ENCODE measurements at regions not wholly inside any gene's neighbourhood (a gene's known extent, or its start where the extent isn't known, plus 50 kb on each side); places are given as distances from the start of the nearest gene placed in this dataset.

DNA sequence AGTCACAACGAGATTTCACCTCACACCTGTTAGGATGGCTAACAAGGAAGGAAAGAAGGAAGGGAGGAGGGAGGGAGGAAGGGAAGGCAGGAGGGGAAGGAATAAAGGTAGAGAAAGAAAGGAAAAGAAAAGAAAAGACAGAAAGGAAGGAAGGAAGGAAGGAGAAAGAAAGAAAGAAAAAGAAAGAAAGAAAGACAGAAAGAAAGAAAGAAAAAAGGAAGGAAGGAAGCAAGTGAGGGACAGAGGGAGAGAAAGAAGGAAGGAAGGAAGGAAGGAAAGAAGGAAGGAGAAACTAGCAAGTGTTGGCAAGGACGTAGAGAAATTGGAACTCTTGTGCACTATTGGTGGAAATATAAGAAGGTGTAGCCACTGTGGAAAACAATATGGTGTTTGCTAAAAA is 52.2 kb downstream of the CCDC185 start:
- H3K27ac ChIP-seq, result no peak overlapping the region
- TF ChIP-seq, protein P1, sequence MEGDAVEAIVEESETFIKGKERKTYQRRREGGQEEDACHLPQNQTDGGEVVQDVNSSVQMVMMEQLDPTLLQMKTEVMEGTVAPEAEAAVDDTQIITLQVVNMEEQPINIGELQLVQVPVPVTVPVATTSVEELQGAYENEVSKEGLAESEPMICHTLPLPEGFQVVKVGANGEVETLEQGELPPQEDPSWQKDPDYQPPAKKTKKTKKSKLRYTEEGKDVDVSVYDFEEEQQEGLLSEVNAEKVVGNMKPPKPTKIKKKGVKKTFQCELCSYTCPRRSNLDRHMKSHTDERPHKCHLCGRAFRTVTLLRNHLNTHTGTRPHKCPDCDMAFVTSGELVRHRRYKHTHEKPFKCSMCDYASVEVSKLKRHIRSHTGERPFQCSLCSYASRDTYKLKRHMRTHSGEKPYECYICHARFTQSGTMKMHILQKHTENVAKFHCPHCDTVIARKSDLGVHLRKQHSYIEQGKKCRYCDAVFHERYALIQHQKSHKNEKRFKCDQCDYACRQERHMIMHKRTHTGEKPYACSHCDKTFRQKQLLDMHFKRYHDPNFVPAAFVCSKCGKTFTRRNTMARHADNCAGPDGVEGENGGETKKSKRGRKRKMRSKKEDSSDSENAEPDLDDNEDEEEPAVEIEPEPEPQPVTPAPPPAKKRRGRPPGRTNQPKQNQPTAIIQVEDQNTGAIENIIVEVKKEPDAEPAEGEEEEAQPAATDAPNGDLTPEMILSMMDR (IDR thresholded peaks at IDR 0.05; ENCODE audit: low read depth, low read length), result no peak
- no peak overlapping the region for H3K4me3 ChIP-seq (ENCODE audit: low read depth, low read length)
- no peaks in the 10 kb centered on the region for H3K36me3 ChIP-seq
- no peaks in the 10 kb centered on the region for H3K9me3 ChIP-seq (ENCODE audit: severe bottlenecking)
- H3K27me3 ChIP-seq (ENCODE audit: insufficient read depth, low read depth, severe bottlenecking), result no peaks in the 10 kb centered on the region
- DNase-seq, result no peak

DNA sequence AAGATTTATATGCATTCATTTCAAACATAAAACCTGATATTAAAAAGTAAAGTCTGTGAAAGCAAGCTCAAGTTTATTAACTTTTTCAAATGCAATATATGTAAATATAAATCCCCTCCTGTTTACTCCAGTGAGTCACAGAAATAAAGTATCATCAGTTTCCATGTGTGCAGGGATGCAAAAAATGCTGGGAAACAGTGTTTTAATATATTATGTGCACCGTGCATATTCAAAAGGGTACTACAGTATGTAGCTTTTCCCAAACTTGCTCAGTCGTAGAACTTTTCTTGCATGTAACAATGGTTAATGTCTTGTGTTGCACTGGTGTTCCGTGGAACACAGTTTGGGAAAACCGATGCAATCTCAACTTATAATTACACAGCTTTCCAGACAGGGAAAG is 60.7 kb downstream of the CCDC185 start:
- no peaks in the 10 kb centered on the region for H3K27me3 ChIP-seq (ENCODE audit: insufficient read depth, low read depth, severe bottlenecking)
- no peak for DNase-seq
- TF ChIP-seq, protein P1 (IDR thresholded peaks at IDR 0.05; ENCODE audit: low read depth, low read length), result no peak
- no peaks in the 10 kb centered on the region for H3K9me3 ChIP-seq (ENCODE audit: severe bottlenecking)
- no peak overlapping the region for H3K27ac ChIP-seq
- H3K36me3 ChIP-seq, result no peaks in the 10 kb centered on the region
- H3K4me3 ChIP-seq (ENCODE audit: low read depth, low read length), result no peak overlapping the region

DNA sequence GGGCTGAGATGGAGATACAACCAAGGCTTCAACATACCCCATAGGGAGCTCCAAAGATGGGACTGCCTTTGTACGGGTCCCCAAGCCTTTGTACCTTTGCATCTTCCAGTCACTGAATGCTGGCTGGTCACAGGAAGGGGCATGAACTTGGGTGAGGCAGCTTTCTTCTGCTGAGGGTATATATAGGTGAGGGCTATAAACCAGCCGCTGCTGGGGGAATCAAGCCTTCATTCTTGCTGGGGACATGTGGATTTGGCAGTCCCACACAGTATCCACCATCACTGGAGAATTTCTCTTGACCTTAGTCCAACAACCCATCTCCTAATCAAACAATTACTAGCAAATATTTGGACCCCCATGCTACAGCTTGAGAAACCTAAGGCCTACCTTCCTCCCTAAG is 61.7 kb downstream of the CCDC185 start:
- TF ChIP-seq, protein P1 (IDR thresholded peaks at IDR 0.05; ENCODE audit: low read depth, low read length), result no peak
- Histone ChIP-seq H3K9me3 (ENCODE audit: severe bottlenecking) (no peaks in the 10 kb centered on the region), H3K36me3 (no peaks in the 10 kb centered on the region)

DNA sequence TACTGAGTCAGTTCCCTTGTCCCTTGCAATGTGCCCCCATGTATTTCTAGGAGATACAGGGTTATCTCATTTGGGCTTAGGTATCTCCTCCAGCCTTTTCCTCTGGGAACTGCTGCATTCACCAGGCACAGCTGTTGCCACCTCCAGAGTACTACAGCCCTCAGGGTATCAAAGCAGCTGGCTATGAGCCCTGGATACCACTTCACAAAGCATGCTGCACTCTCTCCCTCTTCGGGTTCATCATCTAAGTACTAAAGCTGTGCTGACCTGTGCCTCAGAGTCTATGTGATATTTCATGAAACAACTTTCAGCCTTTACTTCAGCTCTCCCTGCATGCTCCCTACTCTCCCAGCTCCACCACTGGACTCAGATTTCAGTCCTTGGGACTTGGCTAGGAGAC is 62.3 kb downstream of the CCDC185 start:
- TF ChIP-seq, protein P1 (IDR thresholded peaks at IDR 0.05; ENCODE audit: low read depth, low read length), result no peak
- no peak overlapping the region for H3K4me3 ChIP-seq (ENCODE audit: low read depth, low read length)

More for the DNA sequence above, 61.7 kb downstream of the CCDC185 start:
- H3K4me3 ChIP-seq (ENCODE audit: low read depth, low read length), result no peak overlapping the region
- DNase-seq, result no peak
- H3K27ac ChIP-seq, result no peak overlapping the region
- no peaks in the 10 kb centered on the region for H3K27me3 ChIP-seq (ENCODE audit: insufficient read depth, low read depth, severe bottlenecking)

DNA sequence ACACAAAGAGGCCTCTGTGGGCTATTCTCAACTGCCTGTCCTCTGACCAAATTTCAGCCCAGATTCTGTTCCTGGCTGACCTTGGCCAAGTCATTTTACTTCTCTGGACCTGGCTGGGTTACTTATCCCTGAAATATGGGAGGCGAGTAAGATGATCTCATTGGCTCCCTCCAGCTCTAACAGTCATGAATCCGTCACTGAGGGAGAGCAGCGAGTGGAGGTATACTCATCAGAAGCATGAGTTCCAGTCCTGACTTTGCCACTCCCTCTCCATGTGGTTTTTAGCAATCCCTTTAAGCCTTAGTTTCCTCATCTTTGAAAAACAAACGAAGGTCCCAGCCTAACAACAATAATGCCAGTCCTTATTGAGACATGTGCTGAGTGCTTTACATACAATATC is 63.5 kb downstream of the CCDC185 start:
- no peaks in the 10 kb centered on the region for H3K27me3 ChIP-seq (ENCODE audit: insufficient read depth, low read depth, severe bottlenecking)
- no peaks in the 10 kb centered on the region for H3K9me3 ChIP-seq (ENCODE audit: severe bottlenecking)
- DNase-seq, result no peak
- TF ChIP-seq, protein P1 (IDR thresholded peaks at IDR 0.05; ENCODE audit: low read depth, low read length), result no peak
- H3K36me3 ChIP-seq, result no peaks in the 10 kb centered on the region
- no peak overlapping the region for H3K4me3 ChIP-seq (ENCODE audit: low read depth, low read length)
- no peak overlapping the region for H3K27ac ChIP-seq

More for the DNA sequence above, 62.3 kb downstream of the CCDC185 start:
- H3K9me3 ChIP-seq (ENCODE audit: severe bottlenecking), result no peaks in the 10 kb centered on the region
- no peaks in the 10 kb centered on the region for H3K36me3 ChIP-seq
- H3K27me3 ChIP-seq (ENCODE audit: insufficient read depth, low read depth, severe bottlenecking), result no peaks in the 10 kb centered on the region
- no peak overlapping the region for H3K27ac ChIP-seq
- no peak for DNase-seq

DNA sequence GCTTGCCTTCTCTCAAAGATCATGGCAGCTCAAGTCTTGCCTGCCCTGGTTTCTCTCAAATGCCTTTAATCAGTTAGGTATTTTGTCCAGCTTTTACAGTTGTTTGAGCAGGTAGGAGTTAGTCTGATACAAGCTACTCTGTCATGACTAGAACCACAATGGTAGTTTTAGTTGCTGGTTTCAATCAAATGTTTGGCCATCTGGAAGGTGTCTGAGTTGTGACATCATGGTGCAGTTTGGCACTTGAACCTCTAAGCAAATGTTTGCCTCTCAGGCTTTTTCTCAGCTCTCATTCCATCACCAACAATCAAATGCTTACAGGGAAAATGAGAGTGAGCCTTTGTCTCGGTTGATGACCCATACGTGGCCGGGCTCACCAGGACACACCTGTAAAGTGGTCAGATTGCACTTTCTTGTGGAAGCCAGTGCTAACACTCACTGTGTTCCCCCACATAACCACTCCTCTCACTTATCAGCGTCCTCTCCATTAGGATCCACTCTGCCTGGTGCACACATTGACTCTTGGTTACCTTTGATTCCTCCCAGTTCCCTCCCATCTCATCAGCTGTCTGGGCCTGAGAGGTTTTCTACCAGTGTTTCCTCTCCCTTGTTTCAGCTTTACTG is 67.5 kb downstream of the CCDC185 start:
- Histone ChIP-seq H3K4me3 (ENCODE audit: low read depth, low read length) (no peak overlapping the region), H3K27ac (no peak overlapping the region), H3K27me3 (ENCODE audit: insufficient read depth, low read depth, severe bottlenecking) (no peaks in the 10 kb centered on the region), H3K36me3 (no peaks in the 10 kb centered on the region), H3K9me3 (ENCODE audit: severe bottlenecking) (no peaks in the 10 kb centered on the region)
- no peak for DNase-seq
- TF ChIP-seq, protein P1 (IDR thresholded peaks at IDR 0.05; ENCODE audit: low read depth, low read length), result no peak
